Progenitor cell of endocrine pancreas (in vitro differentiated cells): ENCODE measurements at regions not wholly inside any gene's neighbourhood (a gene's known extent, or its start where the extent isn't known, plus 50 kb on each side); places are given as distances from the start of the nearest gene placed in this dataset.

Experiments
- DNase-seq: peaks from one replicate; pipeline ENCODE4 v3.0.0; 2021; ENCODE audit warnings: low spot score; ENCODE audit not compliant: unreplicated experiment
- H3K27ac Mint-ChIP-seq: 2 replicates; pipeline ENCODE4 v1.8.0; 2021; ENCODE audit warnings: mild to moderate bottlenecking, moderate library complexity, mixed read lengths
- H3K27me3 Mint-ChIP-seq: 2 replicates; pipeline ENCODE4 v1.8.0; 2021; ENCODE audit warnings: mixed read lengths
- H3K36me3 Mint-ChIP-seq: 2 replicates; pipeline ENCODE4 v1.8.0; 2022; ENCODE audit warnings: mixed read lengths; ENCODE audit not compliant: insufficient read depth
- H3K4me1 Mint-ChIP-seq: 2 replicates; pipeline ENCODE4 v1.8.0; 2021; ENCODE audit warnings: low read depth, mixed read lengths
- H3K4me3 Mint-ChIP-seq: 2 replicates; pipeline ENCODE4 v1.8.0; 2021; ENCODE audit warnings: low read depth, mild to moderate bottlenecking, moderate library complexity, mixed read lengths
- H3K9me3 Mint-ChIP-seq: 2 replicates; pipeline ENCODE4 v1.8.0; 2021; ENCODE audit warnings: low read depth, mixed read lengths
- TF ChIP-seq, protein P1 (sequence below): fragments of 200-600 bp; sonication (generic); IDR thresholded peaks from one replicate; pipeline ENCODE4 v1.5.0; 2021; ENCODE audit warnings: antibody characterized with exemption, mild to moderate bottlenecking; ENCODE audit not compliant: unreplicated experiment

DNA sequence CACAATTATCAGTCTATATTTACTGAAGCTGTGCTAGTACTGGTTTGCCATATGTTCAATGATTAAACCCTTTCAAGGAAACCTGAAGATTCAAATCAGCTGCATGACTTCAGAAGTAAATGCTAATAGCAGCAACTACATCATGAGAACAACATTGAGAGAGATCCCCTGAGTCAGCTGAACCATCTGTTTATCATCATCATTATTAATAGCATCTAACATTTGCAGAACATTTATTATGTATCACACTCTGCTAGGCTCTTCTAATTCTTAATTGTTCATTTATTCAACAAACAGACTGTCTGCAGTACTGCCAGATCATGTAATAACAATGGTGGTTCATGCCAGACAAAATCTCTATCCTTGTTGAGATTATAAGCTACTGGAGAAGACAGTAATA, 157.4 kb downstream of the KLHL28 start:
- H3K4me3 Mint-ChIP-seq: no peak overlapping the region
- DNase-seq: no peak
- TF ChIP-seq, protein P1, sequence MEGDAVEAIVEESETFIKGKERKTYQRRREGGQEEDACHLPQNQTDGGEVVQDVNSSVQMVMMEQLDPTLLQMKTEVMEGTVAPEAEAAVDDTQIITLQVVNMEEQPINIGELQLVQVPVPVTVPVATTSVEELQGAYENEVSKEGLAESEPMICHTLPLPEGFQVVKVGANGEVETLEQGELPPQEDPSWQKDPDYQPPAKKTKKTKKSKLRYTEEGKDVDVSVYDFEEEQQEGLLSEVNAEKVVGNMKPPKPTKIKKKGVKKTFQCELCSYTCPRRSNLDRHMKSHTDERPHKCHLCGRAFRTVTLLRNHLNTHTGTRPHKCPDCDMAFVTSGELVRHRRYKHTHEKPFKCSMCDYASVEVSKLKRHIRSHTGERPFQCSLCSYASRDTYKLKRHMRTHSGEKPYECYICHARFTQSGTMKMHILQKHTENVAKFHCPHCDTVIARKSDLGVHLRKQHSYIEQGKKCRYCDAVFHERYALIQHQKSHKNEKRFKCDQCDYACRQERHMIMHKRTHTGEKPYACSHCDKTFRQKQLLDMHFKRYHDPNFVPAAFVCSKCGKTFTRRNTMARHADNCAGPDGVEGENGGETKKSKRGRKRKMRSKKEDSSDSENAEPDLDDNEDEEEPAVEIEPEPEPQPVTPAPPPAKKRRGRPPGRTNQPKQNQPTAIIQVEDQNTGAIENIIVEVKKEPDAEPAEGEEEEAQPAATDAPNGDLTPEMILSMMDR: no peak
- peaks cover 1% of the 10 kb centered on the region for H3K4me1 Mint-ChIP-seq
- peaks cover 6% of the 10 kb centered on the region for H3K9me3 Mint-ChIP-seq
- no peaks in the 10 kb centered on the region for H3K36me3 Mint-ChIP-seq
- no peaks in the 10 kb centered on the region for H3K27me3 Mint-ChIP-seq
- no peak overlapping the region for H3K27ac Mint-ChIP-seq

DNA sequence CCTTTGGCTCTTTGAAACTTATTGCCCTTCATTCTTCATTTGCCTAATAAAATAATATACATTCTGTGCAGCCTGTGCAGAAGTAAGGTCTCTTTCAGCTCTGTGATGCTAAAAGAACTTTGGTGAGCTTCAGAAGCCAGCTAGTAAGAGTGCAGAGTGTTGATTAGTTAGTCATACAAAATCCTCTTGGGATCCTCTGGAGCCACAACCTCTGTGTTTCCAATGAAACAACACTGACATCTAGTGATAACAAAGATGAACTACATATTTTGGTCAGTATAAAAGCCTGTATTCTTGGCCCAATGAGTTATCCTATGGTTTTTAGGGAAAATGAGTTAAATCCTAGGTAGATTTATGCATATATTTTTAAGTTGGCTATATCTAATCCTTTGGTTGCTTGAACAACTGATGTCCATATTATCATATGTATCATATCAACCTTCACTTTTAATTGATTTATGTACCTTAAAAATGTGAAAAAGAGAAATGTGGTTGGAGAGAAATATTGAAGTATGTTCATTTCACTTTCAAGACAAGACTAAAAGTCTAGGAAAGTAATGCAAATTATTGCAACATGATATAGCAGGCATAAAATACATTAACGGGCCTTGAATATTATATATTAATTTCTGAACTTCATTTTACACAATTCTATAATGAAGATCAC, 158.4 kb downstream of the KLHL28 start:
- no peak for DNase-seq
- Mint-ChIP-seq H3K4me3 (no peak overlapping the region), H3K27me3 (no peaks in the 10 kb centered on the region), H3K9me3 (peaks cover 9% of the 10 kb centered on the region), H3K36me3 (no peaks in the 10 kb centered on the region), H3K27ac (no peak overlapping the region), H3K4me1 (peaks cover 1% of the 10 kb centered on the region)
- TF ChIP-seq, protein P1: peak; percentile 80

DNA sequence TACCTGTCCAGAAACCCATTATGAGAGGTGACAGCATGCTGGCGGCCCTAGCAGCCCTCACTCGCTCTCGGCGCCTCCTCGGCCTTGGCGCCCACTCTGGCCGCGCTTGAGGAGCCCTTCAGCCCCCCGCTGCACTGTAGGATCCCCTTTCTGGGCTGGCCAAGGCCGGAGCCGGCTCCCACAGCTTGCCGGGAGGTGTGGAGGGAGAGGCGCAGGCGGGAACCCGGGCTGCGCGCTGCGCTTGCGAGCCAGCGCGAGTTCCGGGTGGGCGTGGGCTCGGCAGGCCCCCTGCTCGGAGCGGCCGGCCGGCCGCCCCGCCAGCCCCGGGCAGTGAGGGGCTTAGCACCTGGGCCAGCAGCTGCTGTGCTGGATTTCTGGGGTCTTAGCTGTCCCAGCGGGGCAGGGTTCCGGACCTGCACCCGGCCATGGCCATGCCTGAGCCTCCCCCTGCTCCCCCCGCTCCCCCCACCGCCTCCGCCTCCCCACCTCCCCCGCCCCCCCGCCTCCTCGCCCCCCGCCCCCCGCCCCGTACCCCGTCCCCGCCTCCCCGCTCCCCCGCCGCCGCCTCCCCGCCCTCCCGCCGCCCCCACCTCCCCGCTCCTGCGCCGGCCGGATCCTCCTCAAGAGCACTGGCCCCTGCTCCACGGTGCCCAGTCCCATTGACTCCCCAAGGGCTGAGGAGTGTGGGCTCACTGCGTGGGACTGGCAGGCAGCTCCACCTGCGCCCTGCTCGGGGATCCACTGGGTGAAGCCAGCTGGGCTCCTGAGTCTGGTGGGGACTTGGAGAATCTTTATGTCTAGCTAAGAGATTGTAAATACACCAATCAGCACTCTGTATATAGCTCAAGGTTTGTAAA, 163.1 kb downstream of the KLHL28 start:
- Mint-ChIP-seq H3K4me1 (peaks cover 5% of the 10 kb centered on the region), H3K9me3 (peaks cover 12% of the 10 kb centered on the region), H3K27ac (no peak overlapping the region), H3K27me3 (no peaks in the 10 kb centered on the region), H3K4me3 (no peak overlapping the region), H3K36me3 (no peaks in the 10 kb centered on the region)
- TF ChIP-seq, protein P1: no peak
- no peak for DNase-seq

DNA sequence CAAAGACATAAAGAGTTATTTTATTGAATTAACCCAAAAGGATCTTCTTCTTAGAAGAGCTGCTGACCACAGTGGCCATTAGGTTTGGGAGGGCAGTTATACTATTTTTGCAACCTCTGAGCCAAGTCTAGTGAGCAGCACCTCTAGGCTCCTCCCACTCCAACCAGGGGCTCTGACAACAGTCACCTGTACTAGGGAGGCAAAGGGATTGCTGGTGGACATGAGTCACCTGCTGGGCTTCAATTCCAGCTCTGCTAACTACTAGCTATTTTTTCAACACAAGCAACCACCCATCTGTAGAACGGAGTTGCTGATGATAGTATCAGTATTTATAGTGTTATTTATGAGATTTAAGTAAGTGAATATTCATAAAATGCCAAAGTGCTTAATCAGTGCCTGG, 166.0 kb downstream of the KLHL28 start:
- DNase-seq: no peak
- no peak overlapping the region for H3K4me3 Mint-ChIP-seq
- no peaks in the 10 kb centered on the region for H3K27me3 Mint-ChIP-seq
- no peak overlapping the region for H3K27ac Mint-ChIP-seq
- TF ChIP-seq, protein P1: no peak
- no peaks in the 10 kb centered on the region for H3K36me3 Mint-ChIP-seq
- H3K9me3 Mint-ChIP-seq: peaks cover 14% of the 10 kb centered on the region
- H3K4me1 Mint-ChIP-seq: peaks cover 4% of the 10 kb centered on the region

DNA sequence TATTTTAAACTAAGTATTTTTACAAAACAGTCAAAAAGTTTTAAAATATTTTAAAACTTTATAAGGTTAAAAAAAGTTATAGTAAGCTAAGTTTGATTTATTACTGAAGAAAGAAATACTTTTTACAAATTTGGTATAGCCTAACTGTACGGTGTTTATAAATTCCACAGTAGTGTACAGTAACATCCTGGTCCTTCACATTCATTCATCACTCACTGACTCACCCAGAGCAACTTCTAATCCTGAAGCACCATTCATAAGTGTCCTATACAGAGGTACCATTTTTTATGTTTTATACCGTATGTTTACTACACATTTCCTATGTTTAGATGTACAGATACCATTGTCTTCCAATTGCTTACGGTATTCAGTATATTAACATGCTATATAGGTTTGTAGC, 170.0 kb downstream of the KLHL28 start:
- DNase-seq: no peak
- no peak overlapping the region for H3K27ac Mint-ChIP-seq
- TF ChIP-seq, protein P1: no peak
- H3K4me3 Mint-ChIP-seq: no peak overlapping the region
- no peaks in the 10 kb centered on the region for H3K27me3 Mint-ChIP-seq
- peaks cover 3% of the 10 kb centered on the region for H3K9me3 Mint-ChIP-seq
- peaks cover 4% of the 10 kb centered on the region for H3K4me1 Mint-ChIP-seq
- H3K36me3 Mint-ChIP-seq: no peaks in the 10 kb centered on the region
